Head of caudate nucleus (tissue), 42 donors: ENCODE measurements at regions not wholly inside any gene's neighbourhood (a gene's known extent, or its start where the extent isn't known, plus 50 kb on each side); places are given as distances from the start of the nearest gene placed in this dataset.
"Not testable (repeated sequence)": the region's sequence is repeated elsewhere in the genome, so short reads cannot be mapped to it uniquely, and the experiment has no call there.

Source experiments
- DNase-seq, 42 donors: peaks; one replicate each; pipeline versions ENCODE4 v3.0.0 to v3.0.0-alpha.2; 2020 to 2021; ENCODE audit warnings: mixed read lengths in 7 of 42
- intact Hi-C: fragments of 100-400 bp; cut with DNase I; formaldehyde crosslinking; loops from one replicate; pipeline ENCODE4 v1.15.0; 2022

DNA sequence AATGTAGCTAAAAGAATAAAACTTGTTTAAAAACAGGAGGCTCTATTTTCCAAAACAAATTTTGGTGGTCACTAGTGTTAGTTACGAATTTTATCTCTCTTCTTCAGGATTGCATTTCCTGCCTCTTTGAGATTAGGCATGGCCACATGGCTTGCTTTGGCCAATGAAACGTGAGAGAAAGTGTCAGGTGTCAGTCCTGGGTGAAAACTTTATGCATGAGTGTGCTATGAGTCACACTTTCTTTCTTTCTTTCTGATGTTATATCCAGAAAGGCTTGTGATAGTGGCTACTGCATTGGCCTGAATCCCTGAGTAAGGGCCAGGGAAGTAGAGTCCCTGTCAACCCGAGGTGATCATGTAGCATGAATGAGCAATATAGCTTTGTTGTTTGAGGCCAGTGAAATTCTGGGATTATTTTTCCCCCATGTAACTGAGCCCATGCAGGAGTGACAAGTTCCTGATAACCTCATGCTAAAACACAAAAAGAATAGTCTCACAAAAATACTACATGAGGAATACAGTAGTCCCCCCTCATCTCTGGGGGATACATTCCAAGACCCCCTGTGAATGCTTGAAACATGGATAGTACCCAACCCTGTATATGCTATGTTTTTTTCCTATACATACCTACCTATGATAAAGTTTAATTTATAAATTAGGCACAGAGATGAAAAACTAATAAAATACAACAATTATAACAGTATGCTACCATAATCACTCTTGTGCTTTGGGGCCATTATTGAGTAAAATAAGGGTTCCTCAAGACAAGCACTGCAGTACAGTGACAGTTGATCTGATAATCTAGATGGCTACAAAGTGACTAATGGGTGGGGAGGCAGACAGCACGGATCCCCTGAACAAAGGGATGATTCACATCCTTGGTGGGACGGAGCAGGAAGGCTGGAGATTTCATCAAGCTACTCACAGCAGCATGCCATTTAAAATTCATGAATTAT, 109.5 kb downstream of the CDC42EP3 start:
- DNase-seq = peak in 1 of 42 donors; percentile 14
- intact Hi-C loops = no loop called here

DNA sequence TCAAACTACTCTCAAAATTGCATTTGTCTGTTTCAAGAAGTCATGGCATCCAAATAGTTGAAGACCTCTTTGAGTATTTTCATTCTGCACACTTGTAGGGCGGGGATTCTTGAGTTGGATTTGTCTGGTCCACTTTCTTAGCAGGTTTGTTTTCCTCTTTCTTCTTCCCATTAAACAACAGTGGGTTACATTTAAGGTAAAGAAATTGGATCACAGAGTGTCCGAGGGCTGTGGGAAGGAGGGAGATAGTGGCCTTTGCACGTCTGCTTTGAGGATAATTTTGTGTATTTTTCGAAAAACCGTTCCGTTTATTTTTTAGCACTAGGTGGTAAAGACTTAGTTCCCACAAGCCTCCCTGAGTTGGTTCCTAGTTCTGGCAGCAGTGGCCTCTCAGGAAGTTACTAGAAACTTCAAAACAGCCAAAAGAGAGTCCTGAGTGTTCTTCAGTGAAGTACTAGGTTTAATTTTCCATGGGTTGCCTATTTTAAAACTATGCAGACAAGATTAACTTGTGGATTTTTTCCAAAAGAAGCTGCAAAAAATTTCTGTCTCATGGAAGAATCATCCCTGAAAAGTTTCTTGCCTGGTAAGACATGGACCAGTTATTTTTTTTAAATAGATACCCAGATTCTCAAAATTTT, 107.9 kb downstream of the CDC42EP3 start:
- no peak for DNase-seq
- intact Hi-C loops = no loop called here

DNA sequence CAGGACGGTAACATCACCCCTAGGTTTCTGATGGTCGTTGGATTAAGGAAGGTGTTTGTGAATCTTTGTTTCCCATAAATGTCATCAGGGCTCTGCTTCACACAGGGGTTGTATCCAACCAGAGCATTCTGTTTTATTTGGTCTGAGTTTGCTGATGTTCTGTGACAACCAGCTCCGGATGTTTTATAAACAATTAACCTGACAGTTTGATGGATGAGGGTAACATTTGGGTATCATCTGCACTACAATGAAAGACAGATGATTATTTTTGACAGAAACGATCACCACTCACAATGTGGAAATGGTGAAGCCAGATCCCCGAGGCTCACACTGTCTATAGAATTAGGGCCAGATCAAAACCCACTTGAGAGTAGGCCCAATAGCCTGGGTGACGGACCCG, 107.1 kb downstream of the CDC42EP3 start:
- no peak for DNase-seq
- intact Hi-C loops = no loop called here

DNA sequence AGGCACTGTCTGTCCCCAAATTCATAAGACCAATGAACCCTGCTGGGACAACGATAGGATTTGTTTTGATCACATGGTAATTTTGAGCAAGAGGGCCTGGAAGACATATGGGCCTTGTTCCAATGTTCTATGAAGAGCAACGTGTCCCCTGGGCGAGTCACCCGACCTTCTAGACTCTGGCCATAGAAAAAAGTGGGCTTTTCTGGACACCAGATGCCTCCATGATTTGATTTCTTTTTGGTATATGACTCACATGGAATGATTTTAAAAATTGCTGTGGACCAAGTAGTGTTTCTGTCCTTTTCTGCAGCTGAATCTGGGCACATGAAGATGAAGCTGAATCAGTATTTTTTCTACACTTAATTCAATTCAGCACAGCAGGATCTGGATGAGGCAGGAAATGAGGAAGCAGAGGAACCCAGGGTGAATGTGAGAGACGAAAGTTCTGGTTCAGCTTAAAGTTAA, 104.9 kb downstream of the CDC42EP3 start:
- intact Hi-C loops = no loop called here

DNA sequence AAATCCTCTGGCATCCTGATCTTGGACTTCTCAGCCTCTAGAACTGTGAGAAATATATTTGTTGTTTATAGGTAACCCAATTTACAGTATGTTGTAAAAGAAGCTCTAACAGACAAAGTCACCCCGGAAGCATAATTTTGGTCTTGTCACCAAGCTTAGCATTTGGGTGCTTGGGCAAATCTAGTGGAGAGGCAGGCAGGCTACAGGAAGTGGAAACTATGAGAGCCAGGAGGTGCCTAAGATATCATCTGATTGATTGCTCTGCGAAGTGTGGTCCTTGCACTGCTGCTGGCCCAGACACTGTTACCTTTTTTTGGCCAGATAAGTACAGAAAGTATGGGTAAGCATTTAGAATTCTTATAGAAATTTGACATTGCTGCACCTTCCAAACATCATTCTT, 102.9 kb downstream of the CDC42EP3 start:
- DNase-seq = no peak
- intact Hi-C loops = no loop called here

More for the DNA sequence above, 104.9 kb downstream of the CDC42EP3 start:
- no peak for DNase-seq

DNA sequence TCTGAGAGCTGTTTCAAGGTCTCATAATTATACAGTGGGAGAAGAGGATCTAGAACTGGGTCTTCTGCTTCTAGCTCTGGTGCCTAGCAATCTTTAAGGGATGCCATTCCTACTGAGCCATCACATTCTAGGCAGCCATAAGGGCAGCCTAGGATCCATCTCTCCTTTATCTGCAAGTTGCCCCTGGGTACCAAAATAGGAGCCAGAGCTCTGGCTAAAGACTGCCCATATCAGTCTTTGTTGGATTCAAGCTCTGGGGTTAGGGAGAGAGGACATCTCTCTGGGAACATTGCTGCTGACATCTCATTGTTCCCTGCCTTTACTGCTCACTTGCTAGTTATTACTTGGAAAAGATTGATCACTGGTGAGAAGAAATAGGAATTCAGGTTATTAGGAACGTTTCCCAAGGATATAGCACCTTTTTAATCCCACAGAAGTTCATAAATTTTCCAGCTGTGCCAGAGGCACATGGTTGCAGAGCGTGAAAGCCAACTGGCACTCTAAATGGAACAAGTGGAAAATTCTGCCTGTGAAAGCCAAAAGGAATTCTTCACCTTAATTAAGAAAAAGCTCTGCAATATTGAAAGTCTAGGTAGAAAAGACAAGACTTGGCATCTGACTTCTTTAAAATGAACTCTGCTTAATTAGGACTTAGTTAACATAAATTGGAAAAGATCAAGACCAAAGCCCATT, 102.2 kb downstream of the CDC42EP3 start:
- DNase-seq = no peak
- intact Hi-C loops = no loop called here

DNA sequence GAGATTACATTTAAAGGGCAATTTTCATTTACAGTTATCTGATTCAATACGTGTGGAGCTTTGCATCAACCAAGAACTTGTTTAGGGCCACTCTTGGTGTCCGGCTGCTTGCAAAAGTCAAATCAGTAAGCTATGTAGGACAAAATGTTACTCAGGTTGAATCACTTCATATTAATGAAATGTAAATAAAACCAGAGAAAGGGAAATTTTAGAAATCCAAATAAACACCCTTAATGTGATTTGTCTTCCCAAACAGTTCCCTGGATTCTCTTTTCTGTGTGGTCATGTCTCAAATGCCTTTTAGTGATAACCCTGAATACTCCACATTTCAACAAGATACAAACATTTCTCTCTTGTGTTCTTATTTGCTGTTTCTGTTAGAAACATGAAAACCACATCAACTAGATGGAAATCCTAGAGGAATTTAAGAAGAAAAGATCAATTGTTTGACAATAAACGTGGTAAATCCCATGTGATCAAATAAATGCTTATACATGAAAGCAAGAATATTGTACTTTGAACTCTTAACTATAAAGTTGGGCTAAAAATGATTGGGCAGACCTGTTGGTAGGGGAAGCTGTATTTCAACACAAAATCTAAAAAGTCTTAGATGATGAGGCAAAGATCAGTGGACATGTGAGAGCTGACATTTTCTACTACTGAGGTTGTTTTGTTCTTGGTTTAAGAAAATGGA, 101.3 kb downstream of the CDC42EP3 start:
- intact Hi-C loops = no loop called here
- DNase-seq = no peak

DNA sequence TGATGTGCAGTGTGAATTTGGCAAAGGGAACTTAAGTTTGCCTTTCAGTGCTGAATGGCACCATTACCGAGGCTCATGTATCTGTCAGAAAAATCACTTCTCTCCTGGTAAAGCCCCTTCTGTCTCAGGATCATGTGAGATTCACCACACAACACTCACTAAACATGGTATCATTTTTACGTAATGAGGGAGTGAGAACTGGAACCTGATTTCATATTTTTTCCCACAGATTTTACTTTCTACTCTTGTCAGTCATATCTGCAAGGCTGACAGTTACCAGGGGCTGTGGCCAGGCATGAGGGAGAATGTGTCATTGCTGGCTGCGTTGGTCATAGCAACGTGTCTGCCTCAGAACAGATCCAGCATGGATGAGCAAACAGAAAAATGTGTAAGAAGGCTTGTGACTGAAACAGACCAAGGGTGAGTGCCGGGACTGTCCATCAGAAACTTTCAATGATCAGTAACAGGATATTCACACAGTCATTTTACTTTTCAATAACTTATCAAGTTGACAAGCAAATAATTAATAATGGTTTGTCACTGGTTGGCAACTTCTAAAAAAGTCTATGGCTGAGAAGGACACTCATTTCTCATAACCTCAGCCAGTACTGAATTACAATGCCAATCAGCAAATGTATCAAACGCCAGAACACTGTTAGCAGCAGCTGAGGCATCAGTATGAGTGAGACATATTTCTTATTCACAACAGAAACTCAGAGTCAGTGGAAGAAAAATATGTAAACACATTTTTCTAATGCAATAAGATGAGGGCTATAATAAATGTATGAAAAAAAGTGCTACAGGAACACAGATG, 100.5 kb downstream of the CDC42EP3 start:
- intact Hi-C loops = no loop called here
- no peak for DNase-seq

DNA sequence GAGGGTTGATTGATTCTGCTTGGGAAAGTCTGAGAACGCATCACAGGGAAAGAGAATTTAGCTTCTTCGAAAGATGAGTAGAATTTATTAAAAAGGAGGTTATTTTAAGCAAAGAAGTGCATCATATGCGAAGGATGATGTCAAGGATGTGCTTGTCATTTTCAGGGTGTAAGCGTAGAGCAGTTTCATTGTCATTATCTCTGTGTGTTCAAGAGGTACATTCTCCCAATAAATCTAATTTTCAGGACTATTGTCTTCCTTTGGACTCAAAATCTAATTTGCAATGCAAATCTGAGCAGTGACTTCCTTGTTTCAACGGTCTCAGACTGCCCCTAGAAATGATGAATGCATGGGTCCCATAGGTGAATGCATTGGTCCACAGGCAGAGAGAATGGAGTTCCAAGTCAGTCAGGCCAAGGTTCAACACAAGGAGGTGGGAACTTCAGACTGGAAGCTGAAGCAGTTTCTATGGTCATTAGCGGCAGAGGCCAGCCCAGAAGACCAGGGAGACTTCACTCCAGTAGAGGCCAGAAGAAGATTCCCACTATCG, 99.8 kb downstream of the CDC42EP3 start:
- intact Hi-C loops = no loop called here
- peak in 2 of 42 donors; percentile 8 to 27 for DNase-seq

DNA sequence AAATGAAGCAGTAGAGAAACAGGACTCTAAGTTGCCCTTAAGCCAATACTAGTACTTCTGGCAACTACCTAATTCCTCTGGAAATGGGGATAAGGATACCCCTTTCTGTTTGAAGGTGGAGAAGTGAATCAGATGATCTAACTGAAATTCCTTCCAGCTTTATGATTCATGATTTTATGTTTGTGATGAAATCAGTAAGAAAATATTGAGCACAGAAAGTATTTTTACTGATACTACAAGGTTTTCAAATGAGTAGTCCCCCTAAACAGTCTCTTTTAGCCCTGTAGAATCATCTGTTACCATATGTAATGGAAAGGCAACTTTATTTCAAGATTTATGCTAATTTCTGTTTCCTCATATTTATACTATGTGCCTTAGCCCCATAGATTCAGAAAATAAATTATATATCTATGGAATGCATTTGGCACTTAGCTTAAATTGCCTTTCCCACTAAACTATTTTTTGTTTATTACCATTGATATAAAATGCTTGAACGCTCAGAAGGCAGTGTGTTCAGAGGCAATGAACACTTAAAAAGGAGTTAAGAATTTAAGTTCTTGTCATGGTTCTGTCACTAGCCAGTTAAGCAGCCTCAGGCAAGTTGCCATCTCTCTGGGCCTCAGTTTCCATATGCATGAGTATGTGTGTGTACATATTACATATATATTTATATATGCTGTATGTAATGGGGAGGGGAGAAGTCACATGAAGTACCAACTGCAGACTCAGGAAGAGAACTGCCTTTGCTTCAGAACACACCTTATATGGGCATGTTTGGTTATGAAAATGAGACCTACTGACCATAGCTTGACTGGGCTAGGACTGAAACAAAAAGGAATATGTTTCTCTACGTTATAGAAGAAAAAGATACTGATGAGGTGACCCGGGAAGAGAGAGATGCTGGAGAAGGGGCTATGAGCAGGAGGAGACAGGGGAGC, 97.7 kb downstream of the CDC42EP3 start:
- intact Hi-C loops = no loop called here
- no peak for DNase-seq

DNA sequence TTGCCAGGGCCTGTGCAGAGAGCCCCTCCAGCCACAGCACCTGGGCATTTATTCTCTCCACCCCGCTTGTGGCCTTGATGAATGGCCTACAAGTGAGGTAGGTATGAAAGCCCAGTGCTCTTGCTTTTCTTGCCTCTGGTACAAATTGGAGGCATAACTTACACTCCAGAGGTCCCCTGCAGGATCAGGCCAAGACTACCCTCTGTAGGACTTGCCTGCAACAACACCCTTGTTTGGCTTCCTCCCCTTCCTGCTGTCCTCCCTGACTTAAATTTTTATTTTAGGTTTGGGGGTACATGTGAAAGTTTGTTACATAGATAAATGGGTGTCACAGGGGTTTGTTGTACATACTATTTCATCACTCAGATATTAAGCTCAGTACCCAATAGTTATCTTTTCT, 95.7 kb downstream of the CDC42EP3 start:
- intact Hi-C loops = no loop called here

DNA sequence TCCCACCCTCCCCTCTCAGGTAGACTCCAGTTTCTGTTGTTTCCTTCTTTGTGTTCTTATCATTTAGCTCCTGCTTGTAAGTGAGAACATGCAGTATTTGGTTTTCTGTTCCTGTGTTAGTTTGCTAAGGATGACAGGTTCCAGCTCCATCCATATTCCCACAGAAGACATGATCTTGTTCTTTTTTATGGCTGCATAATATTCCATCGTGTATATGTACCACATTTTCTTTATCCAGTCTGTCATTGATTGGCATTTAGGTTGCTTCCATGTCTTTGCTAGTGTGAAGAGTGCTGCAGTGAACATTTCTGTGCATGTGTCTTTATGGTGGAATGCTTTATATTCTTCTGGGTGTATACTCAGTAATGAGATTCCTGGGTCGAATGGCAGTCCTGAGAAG, 95.2 kb downstream of the CDC42EP3 start:
- DNase-seq, intact Hi-C loops: not testable (repeated sequence)

More for the DNA sequence above, 95.7 kb downstream of the CDC42EP3 start:
- no peak for DNase-seq

DNA sequence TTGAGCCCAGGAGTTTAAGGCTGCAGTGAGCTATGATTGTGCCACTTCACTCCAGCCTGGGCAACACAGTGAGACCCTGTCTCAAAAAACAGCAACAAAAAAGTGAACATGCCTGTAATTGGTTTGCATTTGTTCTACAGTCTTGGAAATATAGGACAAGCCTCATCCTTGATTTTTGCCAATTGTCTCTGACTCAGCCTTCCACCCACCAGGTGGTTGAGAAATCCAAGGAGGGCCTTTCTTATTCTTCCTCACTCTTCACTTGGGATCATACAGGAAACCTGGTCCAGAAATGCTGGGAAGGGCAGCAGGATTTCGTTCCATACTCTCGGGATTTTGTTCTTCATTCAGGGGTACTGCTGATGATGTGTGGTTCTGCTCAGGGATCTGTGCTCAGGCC, 94.6 kb downstream of the CDC42EP3 start:
- DNase-seq = peak in 24 of 42 donors; percentile 5 to 63 (median 29)
- intact Hi-C loops = no loop called here

DNA sequence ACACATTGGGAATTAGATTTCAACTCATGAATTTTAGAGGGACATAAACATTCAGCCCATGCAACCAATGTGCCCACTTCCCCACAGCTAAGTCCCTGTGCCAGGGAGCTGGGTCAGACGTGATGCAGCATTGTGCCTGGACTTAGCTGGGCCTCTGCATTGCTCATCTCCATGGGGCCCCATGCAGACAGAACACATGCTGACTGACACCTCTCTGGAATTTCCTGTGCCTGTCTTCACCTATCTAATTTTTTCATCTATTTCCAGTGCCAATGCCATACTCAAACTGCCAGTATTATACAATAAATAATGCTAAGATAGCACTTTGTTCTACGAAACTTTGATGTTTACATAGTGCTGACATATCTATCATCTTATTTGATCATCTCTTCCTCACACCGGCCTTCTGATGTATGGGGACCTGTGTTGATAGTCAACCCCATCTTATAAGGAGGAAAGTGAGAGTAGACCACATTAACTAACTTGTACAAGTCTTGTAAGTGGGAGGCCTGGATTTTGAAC, 92.2 kb downstream of the CDC42EP3 start:
- no peak for DNase-seq
- intact Hi-C loops = no loop called here

DNA sequence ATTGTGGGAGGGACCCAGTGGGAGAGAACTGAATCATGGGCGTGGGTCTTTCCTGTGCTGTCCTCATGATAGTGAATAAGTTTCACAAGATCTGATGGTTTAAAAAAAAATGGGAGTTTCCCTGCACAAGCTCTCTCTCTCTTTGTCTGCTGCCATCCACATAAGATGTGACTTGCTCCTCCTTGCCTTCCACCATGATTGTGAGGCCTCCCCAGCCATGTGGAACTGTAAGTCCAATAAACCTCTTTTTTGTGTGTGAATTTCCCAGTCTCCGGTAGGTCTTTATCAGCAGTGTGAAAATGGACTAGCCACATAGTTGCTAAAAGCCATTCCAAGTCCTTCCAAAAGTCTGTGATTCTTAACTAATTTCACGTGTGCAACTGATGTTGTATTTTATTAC, 91.5 kb downstream of the CDC42EP3 start:
- not testable (repeated sequence) for DNase-seq

DNA sequence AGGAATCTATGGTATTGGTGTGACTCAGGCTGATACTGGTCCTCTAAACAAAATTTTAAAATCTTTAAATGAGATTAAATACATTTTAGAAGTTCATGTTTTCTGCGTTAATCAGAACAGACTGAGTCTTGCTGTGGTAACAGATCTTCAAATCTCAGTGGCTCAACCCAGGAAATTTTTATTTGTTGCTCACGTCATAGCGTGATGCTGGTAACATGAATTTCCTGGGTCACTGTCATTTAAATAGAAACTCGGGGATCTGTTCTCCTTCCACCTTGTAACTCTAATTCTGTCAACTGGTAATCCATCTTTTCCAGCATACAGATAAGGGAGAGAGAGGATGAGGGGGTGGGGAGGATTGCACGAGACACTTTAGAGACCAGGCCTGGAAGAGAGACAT, 90.0 kb downstream of the CDC42EP3 start:
- DNase-seq = no peak
- intact Hi-C loops = no loop called here

More for the DNA sequence above, 91.5 kb downstream of the CDC42EP3 start:
- intact Hi-C loops = not testable (repeated sequence)
